GM23338 (cell line): ENCODE measurements at regions not wholly inside any gene's neighbourhood (a gene's known extent, or its start where the extent isn't known, plus 50 kb on each side); places are given as distances from the start of the nearest gene placed in this dataset.

Experiments
- ATAC-seq: fragments of 200-7000 bp; cut with Tn5 transposase; 3 replicates; pipeline ENCODE4 v1.9.1; 2020
- DNase-seq: peaks from one replicate; pipeline ENCODE4 v3.0.0-alpha.2; 2015; ENCODE audit warnings: low spot score
- H2AFZ ChIP-seq: fragments of 200-600 bp; sonication (generic); 2 replicates; pipeline ENCODE4 v1.8.0; 2016; ENCODE audit warnings: antibody characterized with exemption, mild to moderate bottlenecking, moderate library complexity
- H3F3A ChIP-seq: fragments of 200-600 bp; sonication (generic); replicated peaks from 2 replicates; pipeline ENCODE4 v1.8.0; 2017; ENCODE audit warnings: antibody characterized with exemption, mixed run types, low read depth
- H3K27ac ChIP-seq: fragments of 200-600 bp; sonication (generic); 2 replicates; pipeline ENCODE4 v1.6.1; 2016; ENCODE audit warnings: low read depth
- H3K27me3 ChIP-seq: fragments of 200-600 bp; sonication (generic); 2 replicates; pipeline ENCODE4 v1.8.0; 2016; ENCODE audit warnings: mild to moderate bottlenecking, mixed run types, moderate library complexity; ENCODE audit not compliant: insufficient read depth
- H3K36me3 ChIP-seq: fragments of 200-600 bp; sonication (generic); 2 replicates; pipeline ENCODE4 v1.8.0; 2016; ENCODE audit warnings: mild to moderate bottlenecking; ENCODE audit not compliant: insufficient read depth
- H3K4me1 ChIP-seq: fragments of 200-600 bp; sonication (generic); 2 replicates; pipeline ENCODE4 v1.8.0; 2016; ENCODE audit warnings: mild to moderate bottlenecking, moderate library complexity; ENCODE audit not compliant: insufficient read depth
- H3K4me2 ChIP-seq: fragments of 200-600 bp; sonication (generic); 2 replicates; pipeline ENCODE4 v1.7.1; 2017; ENCODE audit warnings: mixed run types
- H3K4me3 ChIP-seq: fragments of 200-600 bp; sonication (generic); 2 replicates; pipeline ENCODE4 v1.6.1; 2016; ENCODE audit warnings: mixed run types
- H3K79me2 ChIP-seq: fragments of 200-600 bp; sonication (generic); replicated peaks from 2 replicates; pipeline ENCODE4 v1.8.0; 2017; ENCODE audit warnings: mild to moderate bottlenecking; ENCODE audit not compliant: insufficient read depth
- H3K9me2 ChIP-seq: fragments of 200-600 bp; sonication (generic); 2 replicates; pipeline ENCODE4 v1.8.0; 2017; ENCODE audit not compliant: insufficient read depth
- H4K20me1 ChIP-seq: fragments of 200-600 bp; sonication (generic); replicated peaks from 2 replicates; pipeline ENCODE4 v1.8.0; 2017; ENCODE audit warnings: mild to moderate bottlenecking; ENCODE audit not compliant: insufficient read depth
- H3K27ac Mint-ChIP-seq: 2 replicates; pipeline ENCODE4 v1.8.0; 2020; ENCODE audit warnings: inconsistent platforms, mild to moderate bottlenecking, moderate library complexity, mixed read lengths
- H3K27me3 Mint-ChIP-seq: 3 replicates; pipeline ENCODE4 v1.8.0; 2022; ENCODE audit warnings: low read depth, mild to moderate bottlenecking, moderate library complexity, mixed read lengths, inconsistent platforms; ENCODE audit not compliant: insufficient read depth, poor library complexity
- H3K36me3 Mint-ChIP-seq: 3 replicates; pipeline ENCODE4 v1.8.0; 2021; ENCODE audit warnings: low read depth, mild to moderate bottlenecking, inconsistent platforms, moderate library complexity, mixed read lengths
- H3K4me1 Mint-ChIP-seq: 3 replicates; pipeline ENCODE4 v1.8.0; 2020; ENCODE audit warnings: mild to moderate bottlenecking, inconsistent platforms, mixed read lengths
- H3K4me3 Mint-ChIP-seq: 3 replicates; pipeline ENCODE4 v1.8.0; 2021; ENCODE audit warnings: moderate library complexity, mild to moderate bottlenecking, inconsistent platforms, mixed read lengths
- H3K9me3 Mint-ChIP-seq: 3 replicates; pipeline ENCODE4 v1.8.0; 2020; ENCODE audit warnings: moderate library complexity, mild to moderate bottlenecking, inconsistent platforms, mixed read lengths
- CREB1 ChIP-seq: fragments of 250-450 bp; sonication (Bioruptor Pico); IDR thresholded peaks from 2 replicates; pipeline ENCODE4 v1.5.0; 2020; ENCODE audit warnings: low read depth, mild to moderate bottlenecking, moderate library complexity
- CTCF ChIP-seq, 2 experiments: fragments of 200-600 bp in 1 of 2; sonication (generic) in 1 of 2; conservative IDR thresholded peaks; 2 replicates each; pipeline versions ENCODE4 v1.5.1 to v1.6.1; 2016 to 2017; ENCODE audit warnings: antibody characterized with exemption in 2 of 2, low read depth in 2 of 2, mild to moderate bottlenecking in 2 of 2, moderate library complexity in 1 of 2
- ETS1 ChIP-seq: IDR thresholded peaks from 2 replicates; pipeline ENCODE4 v1.6.1; 2016; ENCODE audit warnings: antibody characterized with exemption
- EZH2 ChIP-seq: fragments of 200-600 bp; sonication (generic); IDR thresholded peaks from one replicate; pipeline ENCODE4 v1.8.0; 2017; ENCODE audit warnings: antibody characterized with exemption, mild to moderate bottlenecking, low read depth; ENCODE audit not compliant: unreplicated experiment
- EZH2phosphoT487 ChIP-seq: fragments of 200-600 bp; sonication (generic); IDR thresholded peaks from one replicate; pipeline ENCODE4 v1.8.1; 2018; ENCODE audit warnings: antibody characterized with exemption; ENCODE audit not compliant: unreplicated experiment
- JUNB ChIP-seq: IDR thresholded peaks from one replicate; pipeline ENCODE4 v1.6.1; 2016; ENCODE audit warnings: antibody characterized with exemption; ENCODE audit not compliant: unreplicated experiment
- NANOG ChIP-seq: IDR thresholded peaks from 2 replicates; pipeline ENCODE4 v1.6.1; 2016; ENCODE audit warnings: antibody characterized with exemption, borderline replicate concordance
- POLR2AphosphoS5 ChIP-seq: IDR thresholded peaks from 2 replicates; pipeline ENCODE4 v1.6.1; 2016; ENCODE audit warnings: antibody characterized with exemption, low read depth
- REST ChIP-seq: IDR thresholded peaks from one replicate; pipeline ENCODE4 v1.6.1; 2018; ENCODE audit warnings: antibody characterized with exemption; ENCODE audit not compliant: unreplicated experiment
- STAT1 ChIP-seq: IDR thresholded peaks from one replicate; pipeline ENCODE4 v1.6.1; 2016; ENCODE audit warnings: antibody characterized with exemption; ENCODE audit not compliant: unreplicated experiment
- ZNF114 ChIP-seq: fragments of 250-450 bp; sonication (Bioruptor Pico); IDR thresholded peaks from 2 replicates; pipeline ENCODE4 v1.5.0; 2020; ENCODE audit warnings: mild to moderate bottlenecking, moderate library complexity
- ZNF331 ChIP-seq: fragments of 250-450 bp; sonication (Bioruptor Pico); IDR thresholded peaks from 2 replicates; pipeline ENCODE4 v1.5.0; 2020; ENCODE audit warnings: low read depth, mild to moderate bottlenecking, moderate library complexity
- ZNF462 ChIP-seq: fragments of 250-450 bp; sonication (Bioruptor Pico); IDR thresholded peaks from 2 replicates; pipeline ENCODE4 v1.5.0; 2020; ENCODE audit warnings: mild to moderate bottlenecking, moderate library complexity

GRCh38 chr7:52980129-52980528 lies 55.3 kb upstream of the POM121L12 start:
- H3K27me3 ChIP-seq: no peaks in the 10 kb centered on the region
- no peaks in the 10 kb centered on the region for H3K79me2 ChIP-seq
- peaks cover 6% of the 10 kb centered on the region for H3K9me2 ChIP-seq
- DNase-seq (no peak), ATAC-seq (no peak)
- Mint-ChIP-seq H3K4me3 (no peak overlapping the region), H3K27ac (no peak overlapping the region), H3K4me1 (peaks cover 5% of the 10 kb centered on the region; the same call in 2 of the 3 replicates), H3K9me3 (peaks cover 32% of the 10 kb centered on the region), H3K36me3 (peaks cover 19% of the 10 kb centered on the region), H3K27me3 (peaks cover 2% of the 10 kb centered on the region)
- no peak overlapping the region for H3K27ac ChIP-seq
- H3K4me2 ChIP-seq: no peak overlapping the region
- no peak for TF ChIP-seq ZNF462 (CRISPR knock-in tag)
- TF ChIP-seq POLR2AphosphoS5: no peak
- TF ChIP-seq CREB1 (CRISPR knock-in tag): no peak
- no peak for TF ChIP-seq ZNF331 (CRISPR knock-in tag)
- TF ChIP-seq ETS1: no peak
- TF ChIP-seq REST: no peak
- no peak for TF ChIP-seq EZH2
- TF ChIP-seq CTCF (conservative IDR thresholded peaks at IDR 0.05; ENCODE audit: low read depth in 2 of 2): no peak
- TF ChIP-seq JUNB: no peak
- TF ChIP-seq STAT1: no peak
- no peak for TF ChIP-seq EZH2phosphoT487
- no peak for TF ChIP-seq NANOG
- no peak for TF ChIP-seq ZNF114
- peaks cover under 1% of the 10 kb centered on the region; the same call in 1 of the 2 replicates for H3K36me3 ChIP-seq
- H3F3A ChIP-seq: no peaks in the 10 kb centered on the region
- no peaks in the 10 kb centered on the region for H3K4me1 ChIP-seq
- H4K20me1 ChIP-seq: no peaks in the 10 kb centered on the region
- H2AFZ ChIP-seq: peak overlapping the region; percentile 29; the same call in 1 of the 2 replicates
- H3K4me3 ChIP-seq: no peak overlapping the region
